ENCODE measurements at regions not wholly inside any gene's neighbourhood (a gene's known extent, or its start where the extent isn't known, plus 50 kb on each side); places are given as distances from the start of the nearest gene placed in this dataset.

DNA sequence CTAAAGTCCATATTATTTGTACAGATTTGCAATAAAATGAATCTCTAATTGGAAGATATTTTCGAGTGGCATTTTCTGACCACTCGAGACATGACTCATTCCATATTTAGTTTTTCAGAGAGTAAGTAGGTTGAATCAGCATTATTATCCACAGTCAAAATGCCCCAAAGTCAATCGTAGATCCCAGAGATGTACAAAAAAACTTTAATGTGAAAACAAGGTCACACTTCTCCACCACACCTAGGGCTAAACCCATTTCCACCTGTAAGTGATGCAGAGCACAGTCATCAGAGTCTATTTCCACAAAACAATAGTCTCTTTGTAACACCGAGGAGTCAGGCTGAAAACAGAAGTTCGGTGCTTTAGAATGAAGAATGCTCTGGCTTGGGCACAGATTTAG lies 117.1 kb upstream of the TENM3 start:
- Histone ChIP-seq H3K4me3 (no peak overlapping the region), H3K27me3 (ENCODE audit: control insufficient read depth in 3 of 3, insufficient read depth in 3 of 3, low read length in 2 of 3) (no peaks in the 10 kb centered on the region), H3K4me1 (ENCODE audit: control insufficient read depth in 5 of 5, insufficient read depth in 5 of 5, low read length in 5 of 5) (no peaks in the 10 kb centered on the region), H3K36me3 (ENCODE audit: control insufficient read depth in 4 of 4, insufficient read depth in 4 of 4, low read length in 4 of 4) (no peaks in the 10 kb centered on the region), H3K9ac (ENCODE audit: insufficient read depth in 1 of 2, low read length in 2 of 2) (no peak overlapping the region), H3K27ac (ENCODE audit: low read depth in 1 of 2, low read length in 1 of 2) (no peak overlapping the region), H3K9me3 (ENCODE audit: control insufficient read depth in 4 of 4, insufficient read depth in 3 of 4, low read length in 3 of 4) (peaks cover 0 to 8% (median 1%) of the 10 kb centered on the region in 4 donors)
- ATAC-seq (ENCODE audit: insufficient read depth, low FRiP score) (no peak), DNase-seq (no peak)
- TF ChIP-seq, protein P1, sequence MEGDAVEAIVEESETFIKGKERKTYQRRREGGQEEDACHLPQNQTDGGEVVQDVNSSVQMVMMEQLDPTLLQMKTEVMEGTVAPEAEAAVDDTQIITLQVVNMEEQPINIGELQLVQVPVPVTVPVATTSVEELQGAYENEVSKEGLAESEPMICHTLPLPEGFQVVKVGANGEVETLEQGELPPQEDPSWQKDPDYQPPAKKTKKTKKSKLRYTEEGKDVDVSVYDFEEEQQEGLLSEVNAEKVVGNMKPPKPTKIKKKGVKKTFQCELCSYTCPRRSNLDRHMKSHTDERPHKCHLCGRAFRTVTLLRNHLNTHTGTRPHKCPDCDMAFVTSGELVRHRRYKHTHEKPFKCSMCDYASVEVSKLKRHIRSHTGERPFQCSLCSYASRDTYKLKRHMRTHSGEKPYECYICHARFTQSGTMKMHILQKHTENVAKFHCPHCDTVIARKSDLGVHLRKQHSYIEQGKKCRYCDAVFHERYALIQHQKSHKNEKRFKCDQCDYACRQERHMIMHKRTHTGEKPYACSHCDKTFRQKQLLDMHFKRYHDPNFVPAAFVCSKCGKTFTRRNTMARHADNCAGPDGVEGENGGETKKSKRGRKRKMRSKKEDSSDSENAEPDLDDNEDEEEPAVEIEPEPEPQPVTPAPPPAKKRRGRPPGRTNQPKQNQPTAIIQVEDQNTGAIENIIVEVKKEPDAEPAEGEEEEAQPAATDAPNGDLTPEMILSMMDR (IDR thresholded peaks at IDR 0.05; ENCODE audit: control extremely low read depth, extremely low read depth) = no peak
- WGBS, 2 donors = 75 to 81% methylated on average over 5 of the region's 5 CpGs

- Histone ChIP-seq H3K27me3 (ENCODE audit: control insufficient read depth in 3 of 3, insufficient read depth in 3 of 3, low read length in 2 of 3) (no peaks in the 10 kb centered on the region), H3K36me3 (ENCODE audit: control insufficient read depth in 4 of 4, insufficient read depth in 4 of 4, low read length in 4 of 4) (no peaks in the 10 kb centered on the region), H3K9ac (ENCODE audit: insufficient read depth in 1 of 2, low read length in 2 of 2) (no peak overlapping the region), H3K27ac (ENCODE audit: low read depth in 1 of 2, low read length in 1 of 2) (no peak overlapping the region), H3K9me3 (ENCODE audit: control insufficient read depth in 4 of 4, insufficient read depth in 3 of 4, low read length in 3 of 4) (peaks cover 0 to 8% (median 1%) of the 10 kb centered on the region in 4 donors), H3K4me3 (no peak overlapping the region), H3K4me1 (ENCODE audit: control insufficient read depth in 5 of 5, insufficient read depth in 5 of 5, low read length in 5 of 5) (no peaks in the 10 kb centered on the region)
- WGBS, 2 donors = 82 to 86% methylated on average over 2 of the region's 2 CpGs
- no peak for DNase-seq
- no peak for ATAC-seq (ENCODE audit: insufficient read depth, low FRiP score)
- TF ChIP-seq, protein P1 (IDR thresholded peaks at IDR 0.05; ENCODE audit: control extremely low read depth, extremely low read depth) = no peak
Observed at GRCh38 chr4:182126603-182127002, 116.6 kb upstream of the TENM3 start.

DNA sequence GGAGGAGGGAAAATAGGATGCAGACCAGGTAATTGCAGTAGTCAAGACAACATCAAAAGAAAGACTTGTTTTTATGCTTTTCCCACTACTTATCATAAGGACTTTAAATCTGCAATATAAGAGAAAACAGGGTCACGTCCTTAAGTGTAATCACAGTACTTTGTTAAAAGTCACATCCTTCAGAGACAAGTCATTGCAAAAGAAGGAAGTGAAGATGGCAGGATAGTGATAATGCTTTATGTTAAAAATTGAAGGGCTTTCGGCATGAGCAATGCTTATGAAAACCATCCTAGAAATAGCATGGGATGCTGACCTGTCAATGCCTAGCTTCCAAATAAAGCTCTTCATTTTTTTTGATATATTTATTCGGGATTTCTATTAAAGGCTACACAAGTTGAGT lies 110.2 kb upstream of the TENM3 start:
- no peak for DNase-seq
- peaks cover 0 to 17% (median 0%) of the 10 kb centered on the region in 3 donors for H3K27me3 ChIP-seq (ENCODE audit: control insufficient read depth in 3 of 3, insufficient read depth in 3 of 3, low read length in 2 of 3)

DNA sequence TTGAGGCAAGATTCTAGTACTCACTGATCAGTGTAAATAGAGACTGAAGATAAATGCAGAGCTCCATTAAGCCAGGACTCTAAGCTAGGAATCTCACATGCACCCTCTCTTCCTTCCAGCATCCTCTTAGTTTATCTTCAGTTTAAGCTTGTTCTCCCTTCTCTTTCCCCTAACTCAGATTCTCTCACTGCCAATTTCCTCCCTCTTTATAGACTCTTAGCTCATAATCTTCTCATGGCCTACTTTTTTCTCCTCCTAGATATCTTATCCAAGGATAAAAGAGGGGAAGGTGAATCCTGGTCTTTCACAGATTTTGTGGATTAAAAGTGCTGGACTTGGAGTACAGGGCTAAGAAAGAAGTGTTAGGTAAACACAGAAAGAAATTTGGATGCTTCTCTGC lies 108.9 kb upstream of the TENM3 start:
- H3K27ac ChIP-seq (ENCODE audit: low read depth in 1 of 2, low read length in 1 of 2) = no peak overlapping the region
- TF ChIP-seq, protein P1 (IDR thresholded peaks at IDR 0.05; ENCODE audit: control extremely low read depth, extremely low read depth) = no peak

More for the DNA sequence above, 110.2 kb upstream of the TENM3 start:
- WGBS, 2 donors = 76 to 85% methylated on average over 3 of the region's 3 CpGs
- H3K9me3 ChIP-seq (ENCODE audit: control insufficient read depth in 4 of 4, insufficient read depth in 3 of 4, low read length in 3 of 4) = no peaks in the 10 kb centered on the region
- H3K27ac ChIP-seq (ENCODE audit: low read depth in 1 of 2, low read length in 1 of 2) = no peak overlapping the region
- no peak overlapping the region for H3K4me3 ChIP-seq
- no peak overlapping the region for H3K9ac ChIP-seq (ENCODE audit: insufficient read depth in 1 of 2, low read length in 2 of 2)
- H3K4me1 ChIP-seq (ENCODE audit: control insufficient read depth in 5 of 5, insufficient read depth in 5 of 5, low read length in 5 of 5) = no peaks in the 10 kb centered on the region
- ATAC-seq (ENCODE audit: insufficient read depth, low FRiP score) = no peak
- TF ChIP-seq, protein P1 (IDR thresholded peaks at IDR 0.05; ENCODE audit: control extremely low read depth, extremely low read depth) = no peak
- no peaks in the 10 kb centered on the region for H3K36me3 ChIP-seq (ENCODE audit: control insufficient read depth in 4 of 4, insufficient read depth in 4 of 4, low read length in 4 of 4)

More for the DNA sequence above, 108.9 kb upstream of the TENM3 start:
- no peak overlapping the region for H3K9ac ChIP-seq (ENCODE audit: insufficient read depth in 1 of 2, low read length in 2 of 2)
- H3K4me1 ChIP-seq (ENCODE audit: control insufficient read depth in 5 of 5, insufficient read depth in 5 of 5, low read length in 5 of 5) = no peaks in the 10 kb centered on the region
- ATAC-seq (ENCODE audit: insufficient read depth, low FRiP score) (no peak), DNase-seq (no peak)
- H3K4me3 ChIP-seq = no peak overlapping the region
- H3K9me3 ChIP-seq (ENCODE audit: control insufficient read depth in 4 of 4, insufficient read depth in 3 of 4, low read length in 3 of 4) = no peaks in the 10 kb centered on the region
- H3K27me3 ChIP-seq (ENCODE audit: control insufficient read depth in 3 of 3, insufficient read depth in 3 of 3, low read length in 2 of 3) = peaks cover 0 to 28% (median 0%) of the 10 kb centered on the region in 3 donors
- no peaks in the 10 kb centered on the region for H3K36me3 ChIP-seq (ENCODE audit: control insufficient read depth in 4 of 4, insufficient read depth in 4 of 4, low read length in 4 of 4)
